ENCODE measurements at regions not wholly inside any gene's neighbourhood (a gene's known extent, or its start where the extent isn't known, plus 50 kb on each side); places are given as distances from the start of the nearest gene placed in this dataset.

- 85% methylated on average over 2 of the region's 4 CpGs for WGBS (ENCODE audit: insufficient coverage)
- Histone ChIP-seq H3K36me3 (ENCODE audit: control insufficient read depth, insufficient read depth, low read length) (no peaks in the 10 kb centered on the region), H3K27me3 (ENCODE audit: control insufficient read depth, insufficient read depth, low read length) (no peaks in the 10 kb centered on the region), H3K4me1 (ENCODE audit: control insufficient read depth, insufficient read depth, low read length) (no peaks in the 10 kb centered on the region), H3K4me3 (ENCODE audit: low read length) (no peak overlapping the region), H3K9me3 (replicated peaks; ENCODE audit: control insufficient read depth, low read depth, low read length) (no peaks in the 10 kb centered on the region), H3K27ac (ENCODE audit: low read length) (no peak overlapping the region)
- no peak for DNase-seq
Observed at GRCh38 chr3:147775816-147776530, 366.8 kb downstream of the ZIC1 start.

GRCh38 chr3:147793841-147794240 is 384.7 kb downstream of the ZIC1 start:
- Histone ChIP-seq H3K4me1 (ENCODE audit: control insufficient read depth, insufficient read depth, low read length) (no peaks in the 10 kb centered on the region), H3K9me3 (replicated peaks; ENCODE audit: control insufficient read depth, low read depth, low read length) (no peaks in the 10 kb centered on the region), H3K27ac (ENCODE audit: low read length) (no peak overlapping the region), H3K36me3 (ENCODE audit: control insufficient read depth, insufficient read depth, low read length) (no peaks in the 10 kb centered on the region), H3K27me3 (ENCODE audit: control insufficient read depth, insufficient read depth, low read length) (no peaks in the 10 kb centered on the region), H3K4me3 (ENCODE audit: low read length) (no peak overlapping the region)
- peak; percentile 62 for DNase-seq
- no CpG with 5 or more reads among the region's 2 CpGs for WGBS (ENCODE audit: insufficient coverage)

- 100% methylated on average over 1 of the region's 3 CpGs for WGBS (ENCODE audit: insufficient coverage)
- H3K4me3 ChIP-seq (ENCODE audit: low read length), result no peak overlapping the region
- no peaks in the 10 kb centered on the region for H3K4me1 ChIP-seq (ENCODE audit: control insufficient read depth, insufficient read depth, low read length)
- H3K36me3 ChIP-seq (ENCODE audit: control insufficient read depth, insufficient read depth, low read length), result no peaks in the 10 kb centered on the region
- no peak for DNase-seq
- H3K27ac ChIP-seq (ENCODE audit: low read length), result no peak overlapping the region
- no peaks in the 10 kb centered on the region for H3K27me3 ChIP-seq (ENCODE audit: control insufficient read depth, insufficient read depth, low read length)
- no peaks in the 10 kb centered on the region for H3K9me3 ChIP-seq (replicated peaks; ENCODE audit: control insufficient read depth, low read depth, low read length)
Observed at GRCh38 chr3:147794596-147794995, 385.4 kb downstream of the ZIC1 start.

GRCh38 chr3:147795418-147795817 is 386.3 kb downstream of the ZIC1 start:
- Histone ChIP-seq H3K4me1 (ENCODE audit: control insufficient read depth, insufficient read depth, low read length) (no peaks in the 10 kb centered on the region), H3K4me3 (ENCODE audit: low read length) (no peak overlapping the region), H3K36me3 (ENCODE audit: control insufficient read depth, insufficient read depth, low read length) (no peaks in the 10 kb centered on the region), H3K27me3 (ENCODE audit: control insufficient read depth, insufficient read depth, low read length) (no peaks in the 10 kb centered on the region), H3K9me3 (replicated peaks; ENCODE audit: control insufficient read depth, low read depth, low read length) (no peaks in the 10 kb centered on the region), H3K27ac (ENCODE audit: low read length) (no peak overlapping the region)
- no peak for DNase-seq
- WGBS (ENCODE audit: insufficient coverage), result no CpG with 5 or more reads among the region's 1 CpG

- no peak overlapping the region for H3K4me3 ChIP-seq (ENCODE audit: low read length)
- no peaks in the 10 kb centered on the region for H3K9me3 ChIP-seq (replicated peaks; ENCODE audit: control insufficient read depth, low read depth, low read length)
- DNase-seq, result no peak
- no peak overlapping the region for H3K27ac ChIP-seq (ENCODE audit: low read length)
- H3K36me3 ChIP-seq (ENCODE audit: control insufficient read depth, insufficient read depth, low read length), result no peaks in the 10 kb centered on the region
- H3K4me1 ChIP-seq (ENCODE audit: control insufficient read depth, insufficient read depth, low read length), result no peaks in the 10 kb centered on the region
- no peaks in the 10 kb centered on the region for H3K27me3 ChIP-seq (ENCODE audit: control insufficient read depth, insufficient read depth, low read length)
Observed at GRCh38 chr3:147797095-147797494, 387.9 kb downstream of the ZIC1 start.

- Histone ChIP-seq H3K4me3 (ENCODE audit: low read length) (no peak overlapping the region), H3K36me3 (ENCODE audit: control insufficient read depth, insufficient read depth, low read length) (no peaks in the 10 kb centered on the region), H3K27ac (ENCODE audit: low read length) (no peak overlapping the region), H3K27me3 (ENCODE audit: control insufficient read depth, insufficient read depth, low read length) (no peaks in the 10 kb centered on the region), H3K4me1 (ENCODE audit: control insufficient read depth, insufficient read depth, low read length) (no peaks in the 10 kb centered on the region), H3K9me3 (replicated peaks; ENCODE audit: control insufficient read depth, low read depth, low read length) (no peaks in the 10 kb centered on the region)
- no CpG with 5 or more reads among the region's 2 CpGs for WGBS (ENCODE audit: insufficient coverage)
- DNase-seq, result no peak
Observed at GRCh38 chr3:147799601-147800000, 390.4 kb downstream of the ZIC1 start.

- Histone ChIP-seq H3K4me1 (ENCODE audit: control insufficient read depth, insufficient read depth, low read length) (no peaks in the 10 kb centered on the region), H3K27ac (ENCODE audit: low read length) (no peak overlapping the region), H3K27me3 (ENCODE audit: control insufficient read depth, insufficient read depth, low read length) (no peaks in the 10 kb centered on the region), H3K4me3 (ENCODE audit: low read length) (no peak overlapping the region), H3K9me3 (replicated peaks; ENCODE audit: control insufficient read depth, low read depth, low read length) (no peaks in the 10 kb centered on the region), H3K36me3 (ENCODE audit: control insufficient read depth, insufficient read depth, low read length) (no peaks in the 10 kb centered on the region)
- WGBS (ENCODE audit: insufficient coverage), result no CpG with 5 or more reads among the region's 1 CpG
- peak; percentile 35 for DNase-seq
Observed at GRCh38 chr3:147807776-147808175, 398.6 kb downstream of the ZIC1 start.

- H3K9me3 ChIP-seq (replicated peaks; ENCODE audit: control insufficient read depth, low read depth, low read length), result no peaks in the 10 kb centered on the region
- no peaks in the 10 kb centered on the region for H3K27me3 ChIP-seq (ENCODE audit: control insufficient read depth, insufficient read depth, low read length)
- no peak for DNase-seq
- H3K36me3 ChIP-seq (ENCODE audit: control insufficient read depth, insufficient read depth, low read length), result no peaks in the 10 kb centered on the region
- WGBS (ENCODE audit: insufficient coverage), result no CpG with 5 or more reads among the region's 1 CpG
- no peak overlapping the region for H3K4me3 ChIP-seq (ENCODE audit: low read length)
- no peaks in the 10 kb centered on the region for H3K4me1 ChIP-seq (ENCODE audit: control insufficient read depth, insufficient read depth, low read length)
- H3K27ac ChIP-seq (ENCODE audit: low read length), result no peak overlapping the region
Observed at GRCh38 chr3:147809206-147809605, 400.0 kb downstream of the ZIC1 start.

- no peak overlapping the region for H3K4me3 ChIP-seq (ENCODE audit: low read length)
- H3K27ac ChIP-seq (ENCODE audit: low read length), result no peak overlapping the region
- H3K27me3 ChIP-seq (ENCODE audit: control insufficient read depth, insufficient read depth, low read length), result no peaks in the 10 kb centered on the region
- 50% methylated on average over 1 of the region's 4 CpGs for WGBS (ENCODE audit: insufficient coverage)
- H3K9me3 ChIP-seq (replicated peaks; ENCODE audit: control insufficient read depth, low read depth, low read length), result no peaks in the 10 kb centered on the region
- DNase-seq, result no peak
- no peaks in the 10 kb centered on the region for H3K36me3 ChIP-seq (ENCODE audit: control insufficient read depth, insufficient read depth, low read length)
- H3K4me1 ChIP-seq (ENCODE audit: control insufficient read depth, insufficient read depth, low read length), result peaks cover 4% of the 10 kb centered on the region
Observed at GRCh38 chr3:147812186-147812911, 403.2 kb downstream of the ZIC1 start.

GRCh38 chr3:147813256-147813655 is 404.1 kb downstream of the ZIC1 start:
- no peak for DNase-seq
- Histone ChIP-seq H3K9me3 (replicated peaks; ENCODE audit: control insufficient read depth, low read depth, low read length) (no peaks in the 10 kb centered on the region), H3K36me3 (ENCODE audit: control insufficient read depth, insufficient read depth, low read length) (no peaks in the 10 kb centered on the region), H3K27ac (ENCODE audit: low read length) (no peak overlapping the region), H3K27me3 (ENCODE audit: control insufficient read depth, insufficient read depth, low read length) (no peaks in the 10 kb centered on the region), H3K4me3 (ENCODE audit: low read length) (no peak overlapping the region), H3K4me1 (ENCODE audit: control insufficient read depth, insufficient read depth, low read length) (peaks cover 4% of the 10 kb centered on the region)
- WGBS (ENCODE audit: insufficient coverage), result 60% methylated on average over 2 of the region's 4 CpGs
